Stimulated activated CD8-positive, alpha-beta memory T cell treated with anti-CD3 and anti-CD28 coated beads, Interleukin-15, amount 100 ng/mL, for 48 hours (primary cell): ENCODE measurements at regions not wholly inside any gene's neighbourhood (a gene's known extent, or its start where the extent isn't known, plus 50 kb on each side); places are given as distances from the start of the nearest gene placed in this dataset.
A peak's percentile ranks its signal among the peaks of the same experiment; 100 is the strongest.
"Not testable (repeated sequence)": the region's sequence is repeated elsewhere in the genome, so short reads cannot be mapped to it uniquely, and the experiment has no call there.

Experiments used
- DNase-seq, 2 donors: peaks; one replicate each; pipeline ENCODE4 v3.0.0-alpha.2; 2020; ENCODE audit warnings: low read depth in 2 of 2

- DNase-seq, result no peak
Measured at GRCh38 chr14:86087377-86087776, 557.4 kb downstream of the FLRT2 start.

GRCh38 chr14:86086962-86087361 is 557.0 kb downstream of the FLRT2 start:
- no peak for DNase-seq

DNA sequence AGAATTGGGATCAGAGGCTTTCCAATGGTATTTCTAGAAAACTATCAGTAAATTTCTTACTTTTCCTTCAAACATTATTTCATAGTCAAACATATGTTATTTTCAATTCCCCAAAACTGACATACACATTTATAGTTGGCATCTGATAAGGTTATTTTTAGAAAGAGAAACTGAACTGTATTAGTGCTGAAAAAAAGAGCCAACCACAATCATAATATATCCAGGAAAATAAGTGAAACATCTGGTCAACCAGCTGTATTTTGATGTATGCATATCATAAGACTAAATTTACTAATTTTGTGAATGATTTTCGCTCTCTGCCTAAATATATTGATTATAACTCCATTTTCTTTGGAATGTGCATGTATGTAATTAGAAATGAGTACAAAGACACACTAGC is 554.2 kb downstream of the FLRT2 start:
- no peak for DNase-seq

DNA sequence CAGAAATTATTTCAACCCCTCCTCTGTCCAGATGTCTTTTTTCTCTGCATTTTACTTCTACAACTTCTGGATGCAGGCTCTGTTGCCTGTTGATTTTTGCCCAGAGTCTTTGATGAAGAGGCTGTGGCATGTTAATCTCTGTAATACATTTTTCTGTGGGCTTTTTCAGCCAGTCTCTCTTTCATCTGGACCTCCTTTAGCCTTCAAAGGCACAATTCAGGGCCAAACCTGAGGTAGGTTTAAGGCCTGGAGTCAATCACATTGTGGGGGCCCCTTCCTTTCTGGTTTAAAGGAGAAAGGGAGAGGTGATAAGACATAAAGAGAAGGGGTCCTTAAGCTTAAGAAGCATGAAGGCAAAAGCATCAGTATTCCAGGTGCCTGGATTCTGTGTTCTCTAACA is 553.7 kb downstream of the FLRT2 start:
- no peak for DNase-seq

GRCh38 chr14:86072116-86072894 is 542.4 kb downstream of the FLRT2 start:
- DNase-seq, result no peak

DNA sequence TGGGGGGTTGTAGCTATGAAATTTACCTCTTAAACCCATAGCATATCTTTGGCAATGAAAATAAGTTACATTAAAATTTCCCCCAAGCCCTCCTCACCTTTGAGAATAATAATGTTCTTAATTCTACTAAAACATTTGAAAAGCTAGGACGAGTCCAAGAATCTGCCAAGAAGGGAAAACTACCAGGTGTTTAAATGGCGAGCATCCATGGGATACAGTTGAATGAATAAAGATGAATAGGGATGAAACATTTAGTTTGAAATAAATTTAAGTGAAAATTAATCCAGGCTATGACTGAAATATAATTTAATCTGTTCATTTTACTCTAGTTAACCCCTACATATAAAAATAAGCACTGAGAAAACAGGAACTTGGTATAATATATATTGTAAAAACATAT is 536.7 kb downstream of the FLRT2 start:
- no peak for DNase-seq

GRCh38 chr14:86065407-86065806 is 535.5 kb downstream of the FLRT2 start:
- no peak for DNase-seq

DNA sequence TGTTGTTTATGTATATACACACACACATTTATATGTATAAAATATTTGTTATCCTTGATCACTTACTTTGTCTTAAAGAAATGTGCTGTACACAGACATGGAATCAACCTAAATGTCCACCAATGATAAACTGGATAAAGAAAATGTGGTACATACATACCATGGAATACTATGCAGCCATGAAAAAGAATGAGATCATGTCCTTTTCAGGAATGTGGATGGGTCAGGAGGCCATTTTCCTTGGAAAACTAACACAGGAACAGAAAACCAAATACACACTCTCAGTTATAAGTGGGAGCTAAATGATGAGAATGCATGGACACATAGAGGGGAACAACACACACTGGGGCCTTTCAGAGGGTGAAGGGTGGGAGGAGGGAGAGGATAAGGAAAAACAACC is 534.7 kb downstream of the FLRT2 start:
- DNase-seq, result not testable (repeated sequence)

DNA sequence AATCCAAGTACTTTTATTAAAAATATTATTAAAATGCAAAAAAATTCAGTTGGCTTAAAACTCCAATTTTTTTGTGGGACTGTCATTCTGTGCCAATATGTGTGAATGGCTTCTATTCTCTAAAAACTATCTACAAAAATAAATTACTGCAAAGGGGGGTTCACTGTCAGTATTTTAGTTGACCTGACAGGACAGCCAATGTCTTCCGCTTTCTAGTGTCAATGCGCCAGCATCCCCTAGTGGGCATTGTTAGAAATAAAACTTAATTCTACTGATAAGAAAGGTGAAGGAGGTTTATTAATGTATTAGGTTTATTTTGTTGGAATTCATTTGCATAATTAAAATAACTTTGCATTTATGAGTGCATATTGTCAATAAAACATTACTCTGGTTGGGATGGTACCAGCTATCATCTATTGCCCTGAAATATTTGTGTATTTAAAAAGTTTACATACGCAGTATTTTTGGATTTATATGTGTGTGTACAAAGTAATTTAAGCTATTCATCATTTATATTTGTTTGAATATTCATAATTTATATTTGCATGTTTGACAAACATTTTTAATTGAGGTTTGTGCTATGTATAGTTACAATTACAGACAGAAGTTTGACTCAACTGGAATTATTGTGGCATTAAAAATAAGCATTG is 527.2 kb downstream of the FLRT2 start:
- DNase-seq, result no peak

DNA sequence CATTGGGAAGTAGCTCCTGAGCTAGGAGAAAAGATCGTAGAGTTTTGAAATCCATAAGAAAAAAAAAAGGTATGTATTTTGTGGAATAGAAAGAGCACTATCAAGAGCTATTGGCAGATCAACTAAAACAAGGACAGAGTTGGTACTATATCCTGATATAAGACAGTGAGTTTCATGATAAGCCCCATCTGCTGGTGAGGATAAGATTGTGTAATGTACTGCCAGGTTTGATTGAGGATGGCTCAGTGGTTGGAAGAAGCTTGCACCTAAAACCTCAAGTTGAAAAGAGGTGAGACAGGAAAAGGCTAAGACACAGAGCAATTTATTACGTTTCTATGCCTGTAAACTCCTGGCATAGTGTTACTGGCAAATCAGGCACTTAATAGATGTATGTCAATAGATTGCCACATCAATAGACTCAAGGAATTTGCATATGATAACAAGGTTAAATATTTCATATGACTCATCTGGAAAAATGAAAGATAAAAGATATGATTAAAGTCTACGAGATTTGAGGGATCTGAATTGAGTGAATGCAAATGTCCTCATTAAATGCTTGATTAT is 525.6 kb downstream of the FLRT2 start:
- no peak for DNase-seq

DNA sequence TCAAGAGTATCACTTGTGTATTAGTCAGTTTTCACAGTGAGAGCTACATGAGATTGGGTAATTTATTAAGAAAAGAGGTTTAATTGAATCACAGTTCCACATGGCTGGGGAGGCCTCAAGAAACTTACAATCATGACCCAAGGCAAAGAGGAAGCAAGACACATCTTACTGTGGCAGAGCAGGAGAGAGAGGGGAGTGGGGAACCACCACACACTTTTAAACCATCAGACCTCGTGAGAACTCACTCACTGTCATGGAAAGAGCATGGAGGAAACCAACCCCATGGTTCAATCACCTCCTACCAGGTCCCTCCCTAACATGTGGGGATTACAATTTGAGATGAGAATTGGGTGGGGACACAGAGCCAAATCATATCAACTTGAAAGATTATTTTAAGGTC is 522.9 kb downstream of the FLRT2 start:
- DNase-seq, result no peak

DNA sequence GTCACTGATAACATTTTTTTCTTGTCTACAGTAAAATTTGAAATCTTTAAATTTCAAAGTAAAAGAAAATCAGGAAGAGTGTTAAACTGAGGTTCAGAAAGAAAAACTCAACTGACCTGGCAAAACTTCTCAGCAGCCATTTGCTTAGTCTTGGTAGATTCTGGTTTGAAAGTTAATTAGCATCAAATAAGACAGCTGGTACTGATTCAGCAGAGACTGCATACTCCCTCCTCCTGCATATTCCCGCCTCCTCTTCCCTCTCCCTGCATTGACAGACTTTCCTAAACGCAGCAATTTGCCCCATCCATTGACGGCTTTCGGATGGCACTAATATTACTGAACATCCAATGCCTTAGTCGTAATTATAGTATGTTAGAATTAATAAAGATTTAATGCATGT is 520.8 kb downstream of the FLRT2 start:
- DNase-seq, result no peak

GRCh38 chr14:86050072-86050683 is 520.2 kb downstream of the FLRT2 start:
- DNase-seq, result no peak

DNA sequence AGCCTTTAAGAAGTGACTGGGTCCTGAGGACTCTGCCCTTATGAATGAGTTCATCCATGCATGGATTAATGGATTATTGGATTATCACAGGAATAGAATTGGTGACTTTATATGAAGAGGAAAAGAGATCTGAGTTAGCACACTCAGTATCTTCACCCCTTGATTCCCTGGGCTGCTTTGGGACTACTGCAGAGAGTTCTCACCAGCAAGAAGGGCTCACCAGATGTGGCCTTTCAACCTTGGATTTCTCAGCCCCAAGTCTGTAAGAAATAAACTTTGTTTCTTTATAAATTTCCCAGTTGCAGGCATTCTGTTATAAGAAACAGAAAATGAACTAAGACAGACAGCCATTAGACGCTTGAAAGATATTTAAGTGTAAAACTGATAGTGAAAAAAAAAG is 509.2 kb downstream of the FLRT2 start:
- DNase-seq, result no peak

- peak in 1 of 2 donors; percentile 1 for DNase-seq
Measured at GRCh38 chr14:86038387-86039042, 508.6 kb downstream of the FLRT2 start.

DNA sequence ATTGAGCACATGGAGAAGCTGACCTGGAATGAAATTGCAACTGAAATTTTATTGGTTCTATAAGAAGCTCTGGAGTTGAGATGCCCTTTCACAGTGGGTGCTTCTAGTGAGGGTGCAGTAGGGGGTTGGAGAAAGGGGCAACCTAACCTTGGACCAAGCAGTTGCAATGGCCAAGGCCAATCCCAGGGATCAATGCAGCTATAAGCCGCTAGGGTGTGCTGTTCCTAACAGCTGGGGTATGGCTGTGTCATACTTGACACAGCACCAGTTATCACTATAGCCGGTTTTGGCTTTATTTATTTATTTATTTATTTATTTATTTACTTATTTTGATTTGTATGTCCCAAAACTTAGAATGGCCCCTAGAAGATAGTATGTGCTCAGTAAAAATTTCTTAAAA is 505.9 kb downstream of the FLRT2 start:
- DNase-seq, result no peak

DNA sequence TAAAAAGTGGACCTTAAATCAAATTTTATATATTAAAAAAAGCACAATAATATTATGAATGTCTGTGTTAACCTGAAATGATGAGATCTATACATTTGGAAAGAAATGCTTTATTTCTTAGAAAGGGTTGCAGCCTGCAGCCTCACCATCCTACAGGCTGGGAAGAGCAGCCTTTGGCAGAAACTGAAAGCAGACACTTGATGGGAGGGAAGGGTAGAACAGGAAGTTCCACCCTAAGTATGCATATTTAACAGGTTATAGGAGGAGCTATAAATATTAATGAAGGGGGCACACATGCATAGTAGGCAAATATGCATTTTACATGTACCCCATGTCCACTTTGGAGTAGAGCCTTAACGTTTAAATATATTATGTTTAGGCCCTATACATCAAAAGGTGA is 498.0 kb downstream of the FLRT2 start:
- no peak for DNase-seq

- DNase-seq, result no peak
Measured at GRCh38 chr14:86027144-86027543, 497.2 kb downstream of the FLRT2 start.

DNA sequence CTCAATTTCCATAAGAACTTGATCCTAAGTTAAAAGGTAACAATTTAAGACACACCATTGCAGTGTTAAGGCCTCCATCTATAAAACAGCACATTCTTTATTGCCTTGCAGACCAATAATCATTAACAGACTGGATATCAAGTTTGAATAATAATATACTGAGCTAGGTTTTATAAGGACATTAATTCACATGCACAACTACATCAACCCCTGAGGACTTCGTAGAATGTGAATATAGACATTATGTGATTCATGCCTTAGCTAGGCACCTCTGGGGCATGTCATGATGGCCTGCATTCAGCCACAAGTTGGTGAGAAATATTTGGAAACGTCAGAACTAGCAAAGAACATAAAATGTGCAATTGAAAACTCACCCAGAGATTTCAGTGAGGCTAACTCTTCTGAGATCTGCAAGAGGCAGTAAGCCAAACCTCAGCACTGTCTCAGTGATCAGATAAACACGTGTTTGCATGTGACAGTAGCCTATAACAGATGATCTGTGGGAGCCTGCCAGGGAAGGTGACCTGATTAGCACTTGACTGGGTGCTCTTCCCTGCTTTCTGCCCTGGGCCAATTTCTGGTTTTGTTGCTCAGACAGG is 492.2 kb downstream of the FLRT2 start:
- no peak for DNase-seq

DNA sequence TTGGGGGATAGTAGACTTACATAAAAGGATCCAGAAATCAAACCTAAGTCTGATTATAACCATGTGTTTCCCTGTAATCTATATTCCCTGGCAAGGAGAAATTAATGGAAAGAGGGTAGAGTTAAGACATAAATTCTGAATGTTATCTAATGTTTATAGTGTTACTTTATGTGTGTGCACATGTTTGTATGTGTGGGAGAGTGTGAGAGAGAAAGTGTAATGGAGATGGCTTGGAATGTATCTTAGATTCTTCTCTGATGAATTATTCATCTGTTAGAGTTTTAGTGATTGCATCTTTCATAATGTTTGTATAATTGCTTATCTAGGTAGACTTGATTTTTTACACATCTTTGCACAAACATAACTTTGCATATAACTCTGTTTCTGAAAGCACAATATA is 490.9 kb downstream of the FLRT2 start:
- no peak for DNase-seq

- no peak for DNase-seq
Measured at GRCh38 chr14:86015941-86016340, 486.0 kb downstream of the FLRT2 start.

- DNase-seq, result no peak
Measured at GRCh38 chr14:86015511-86015910, 485.6 kb downstream of the FLRT2 start.
